H9 (cell line): ENCODE measurements at regions not wholly inside any gene's neighbourhood (a gene's known extent, or its start where the extent isn't known, plus 50 kb on each side); places are given as distances from the start of the nearest gene placed in this dataset.

Source experiments
- DNase-seq: peaks from one replicate; pipeline ENCODE4 v3.0.0-alpha.2; 2017
- H2AFZ ChIP-seq: one replicate; pipeline ENCODE4 v1.6.1; 2013; ENCODE audit warnings: mild to moderate bottlenecking, low read length, control low read depth, moderate library complexity
- H2AK5ac ChIP-seq: 2 replicates; pipeline ENCODE4 v1.6.1; 2013; ENCODE audit warnings: low read length, control low read depth, mixed read lengths; ENCODE audit not compliant: insufficient read length
- H2BK120ac ChIP-seq: one replicate; pipeline ENCODE4 v1.6.1; 2013; ENCODE audit warnings: low read depth, mild to moderate bottlenecking, low read length, control low read depth, inconsistent platforms; ENCODE audit not compliant: poor library complexity, severe bottlenecking
- H2BK12ac ChIP-seq: 2 replicates; pipeline ENCODE4 v1.6.1; 2013; ENCODE audit warnings: low read length, control low read depth, mixed read lengths, low read depth; ENCODE audit not compliant: insufficient read length
- H2BK15ac ChIP-seq: 2 replicates; pipeline ENCODE4 v1.6.1; 2013; ENCODE audit warnings: low read depth, low read length, control low read depth
- H2BK20ac ChIP-seq: one replicate; pipeline ENCODE4 v1.6.1; 2013; ENCODE audit warnings: low read depth, mild to moderate bottlenecking, low read length, control low read depth, inconsistent platforms; ENCODE audit not compliant: poor library complexity, severe bottlenecking
- H2BK5ac ChIP-seq: 2 replicates; pipeline ENCODE4 v1.6.1; 2013; ENCODE audit warnings: low read length, control low read depth, mixed read lengths; ENCODE audit not compliant: insufficient read length
- H3K14ac ChIP-seq: 2 replicates; pipeline ENCODE4 v1.6.1; 2013; ENCODE audit warnings: low read length, control low read depth; ENCODE audit not compliant: insufficient read depth
- H3K18ac ChIP-seq: 2 replicates; pipeline ENCODE4 v1.6.1; 2013; ENCODE audit warnings: low read depth, mild to moderate bottlenecking, mixed read lengths, low read length, control low read depth; ENCODE audit not compliant: insufficient read length
- H3K23ac ChIP-seq: 2 replicates; pipeline ENCODE4 v1.6.1; 2013; ENCODE audit warnings: low read length, control low read depth, mixed read lengths, low read depth; ENCODE audit not compliant: insufficient read length
- H3K23me2 ChIP-seq: 2 replicates; pipeline ENCODE4 v1.6.1; 2013; ENCODE audit warnings: low read depth, mild to moderate bottlenecking, mixed read lengths, low read length, control low read depth; ENCODE audit not compliant: insufficient read length, poor library complexity, severe bottlenecking
- H3K27ac ChIP-seq: 2 replicates; pipeline ENCODE4 v1.5.1; 2013; ENCODE audit warnings: low read length, control low read depth, mixed read lengths, low read depth; ENCODE audit not compliant: insufficient read length
- H3K27me3 ChIP-seq: 2 replicates; pipeline ENCODE4 v1.6.1; 2013; ENCODE audit warnings: low read length, control low read depth, inconsistent platforms; ENCODE audit not compliant: insufficient read depth
- H3K4ac ChIP-seq: 2 replicates; pipeline ENCODE4 v1.6.1; 2013; ENCODE audit warnings: low read depth, mild to moderate bottlenecking, control low read depth, inconsistent platforms, low read length, moderate library complexity
- H3K4me1 ChIP-seq: 2 replicates; pipeline ENCODE4 v1.6.1; 2013; ENCODE audit warnings: low read length, control low read depth, inconsistent platforms; ENCODE audit not compliant: insufficient read depth
- H3K4me2 ChIP-seq: 2 replicates; pipeline ENCODE4 v1.6.1; 2013; ENCODE audit warnings: low read length, control low read depth, mixed read lengths; ENCODE audit not compliant: insufficient read length, insufficient read depth
- H3K56ac ChIP-seq: 2 replicates; pipeline ENCODE4 v1.6.1; 2013; ENCODE audit warnings: low read depth, mild to moderate bottlenecking, mixed read lengths, low read length, control low read depth; ENCODE audit not compliant: insufficient read length
- H3K79me1 ChIP-seq: 2 replicates; pipeline ENCODE4 v1.6.1; 2013; ENCODE audit warnings: low read depth, mild to moderate bottlenecking, moderate library complexity, low read length, control low read depth, inconsistent platforms; ENCODE audit not compliant: insufficient read depth, poor library complexity, severe bottlenecking
- H3K79me2 ChIP-seq: 2 replicates; pipeline ENCODE4 v1.6.1; 2013; ENCODE audit warnings: low read length, control low read depth, inconsistent platforms; ENCODE audit not compliant: insufficient read depth
- H3K9ac ChIP-seq: 2 replicates; pipeline ENCODE4 v1.6.1; 2013; ENCODE audit warnings: low read length, control low read depth, mixed read lengths; ENCODE audit not compliant: insufficient read length; ENCODE audit errors: extremely low read depth
- H3K9me3 ChIP-seq: one replicate; pipeline ENCODE4 v1.6.1; 2013; ENCODE audit warnings: low read depth, low read length, inconsistent platforms; ENCODE audit not compliant: control insufficient read depth
- H3T11ph ChIP-seq: one replicate; pipeline ENCODE4 v1.6.1; 2013; ENCODE audit warnings: mild to moderate bottlenecking, low read length, control low read depth, inconsistent platforms
- H4K20me1 ChIP-seq: one replicate; pipeline ENCODE4 v1.6.1; 2013; ENCODE audit not compliant: control insufficient read depth, insufficient read length, insufficient read depth
- H4K5ac ChIP-seq: 2 replicates; pipeline ENCODE4 v1.6.1; 2013; ENCODE audit warnings: low read depth, mild to moderate bottlenecking, mixed read lengths, low read length, control low read depth; ENCODE audit not compliant: insufficient read length
- H4K8ac ChIP-seq: replicated peaks from 2 replicates; pipeline ENCODE4 v1.6.1; 2013; ENCODE audit warnings: low read length, control low read depth, mixed read lengths, low read depth; ENCODE audit not compliant: insufficient read length
- H4K91ac ChIP-seq: 2 replicates; pipeline ENCODE4 v1.6.1; 2013; ENCODE audit warnings: low read depth, mild to moderate bottlenecking, moderate library complexity, mixed read lengths, low read length, control low read depth; ENCODE audit not compliant: insufficient read length
- H3K27ac Mint-ChIP-seq, 3 experiments: 2 replicates in 2 of 3; 3 replicates in 1 of 3; pipeline ENCODE4 v1.8.0; 2020 to 2021; ENCODE audit warnings: mixed read lengths in 3 of 3, mild to moderate bottlenecking in 1 of 3, moderate library complexity in 1 of 3
- H3K27me3 Mint-ChIP-seq: 2 replicates; pipeline ENCODE4 v1.8.0; 2021; ENCODE audit warnings: low read depth, mild to moderate bottlenecking, moderate library complexity, mixed read lengths
- H3K36me3 Mint-ChIP-seq, 3 experiments: 2 replicates in 2 of 3; 3 replicates in 1 of 3; pipeline ENCODE4 v1.8.0; 2020 to 2021; ENCODE audit warnings: low read depth in 3 of 3, mixed read lengths in 3 of 3; ENCODE audit not compliant: insufficient read depth in 1 of 3
- H3K4me1 Mint-ChIP-seq, 2 experiments: 2 replicates each; pipeline ENCODE4 v1.8.0; 2020; ENCODE audit warnings: mixed read lengths in 2 of 2
- H3K4me3 Mint-ChIP-seq, 2 experiments: 2 replicates in 1 of 2; 3 replicates in 1 of 2; pipeline ENCODE4 v1.8.0; 2020 to 2021; ENCODE audit warnings: mild to moderate bottlenecking in 2 of 2, mixed read lengths in 2 of 2, moderate library complexity in 1 of 2
- H3K9me3 Mint-ChIP-seq, 2 experiments: 2 replicates in 1 of 2; 3 replicates in 1 of 2; pipeline ENCODE4 v1.8.0; 2020; ENCODE audit warnings: mild to moderate bottlenecking in 2 of 2, mixed read lengths in 2 of 2, moderate library complexity in 1 of 2
- CTCF ChIP-seq: fragments of 200-600 bp; sonication (generic); conservative IDR thresholded peaks from 3 replicates; pipeline ENCODE4 v1.8.0; 2021; ENCODE audit warnings: antibody characterized with exemption, mild to moderate bottlenecking
- WGBS: extraction: QIAGEN DNeasy Blood & Tissue Kit; methylation state at CpG from one replicate; pipeline ENCODE4 v1.1.7; 2013; ENCODE audit warnings: missing lambda C conversion rate, low lambda C conversion rate, mixed read lengths; ENCODE audit not compliant: insufficient read length; ENCODE audit errors: extremely low coverage; 5-methylcytosine and 5-hydroxymethylcytosine counted together

- no peak overlapping the region for H4K91ac ChIP-seq
- H2BK15ac ChIP-seq = no peak overlapping the region
- no peak overlapping the region for H3K23ac ChIP-seq
- no peaks in the 10 kb centered on the region for H3K79me1 ChIP-seq
- H3K9ac ChIP-seq = no peak overlapping the region
- no peak overlapping the region for H3K27ac ChIP-seq
- H3K27me3 ChIP-seq = no peaks in the 10 kb centered on the region
- H3K23me2 ChIP-seq = no peaks in the 10 kb centered on the region
- no peak overlapping the region for H2AFZ ChIP-seq
- Mint-ChIP-seq H3K9me3 (no peaks in the 10 kb centered on the region), H3K4me1 (peaks cover 7 to 8% of the 10 kb centered on the region in 2 experiments; a peak in 1 of 4 replicates), H3K27me3 (peaks cover 2% of the 10 kb centered on the region; the same call in 1 of the 2 replicates), H3K27ac (no peak overlapping the region), H3K36me3 (no peaks in the 10 kb centered on the region), H3K4me3 (no peak overlapping the region)
- no peak for TF ChIP-seq CTCF
- no peak overlapping the region for H4K5ac ChIP-seq
- no peak overlapping the region for H3T11ph ChIP-seq
- no peak overlapping the region for H2BK120ac ChIP-seq
- no peak overlapping the region for H3K56ac ChIP-seq
- H3K79me2 ChIP-seq = no peaks in the 10 kb centered on the region
- H3K9me3 ChIP-seq = no peaks in the 10 kb centered on the region
- H3K4me1 ChIP-seq = no peaks in the 10 kb centered on the region
- no peak overlapping the region for H3K4me2 ChIP-seq
- H3K4ac ChIP-seq = no peak overlapping the region
- no peak overlapping the region for H2BK12ac ChIP-seq
- no peaks in the 10 kb centered on the region for H4K20me1 ChIP-seq
- H3K18ac ChIP-seq = no peak overlapping the region
- no CpG with 5 or more reads among the region's 2 CpGs for WGBS
- no peak overlapping the region for H4K8ac ChIP-seq
- H2AK5ac ChIP-seq = no peak overlapping the region
- no peak for DNase-seq
- no peak overlapping the region for H2BK20ac ChIP-seq
- no peak overlapping the region for H3K14ac ChIP-seq
- no peak overlapping the region for H2BK5ac ChIP-seq
These were observed 57.8 kb upstream of the MAX start for GRCh38 chr14:65160091-65160490.
